MM.1S (cell line): ENCODE measurements at regions not wholly inside any gene's neighbourhood (a gene's known extent, or its start where the extent isn't known, plus 50 kb on each side); places are given as distances from the start of the nearest gene placed in this dataset.

ENCODE experiments used
- EZH2 ChIP-seq: fragments of 300-600 bp; sonication (generic); optimal IDR thresholded peaks from 2 replicates; pipeline ENCODE3; 2017; ENCODE audit warnings: low read depth, mild to moderate bottlenecking, antibody characterized with exemption, low read length, mixed read lengths
- EZH2phosphoT487 ChIP-seq: fragments of 300-600 bp; sonication (generic); IDR thresholded peaks from 2 replicates; pipeline ENCODE4 v1.6.1; 2018; ENCODE audit warnings: antibody characterized with exemption, low read length
- TF ChIP-seq, protein P1 (sequence below): fragments of 300-600 bp; sonication (generic); IDR thresholded peaks from 2 replicates; pipeline ENCODE4 v1.5.1; 2016; ENCODE audit warnings: antibody characterized with exemption, low read length, mixed read lengths

DNA sequence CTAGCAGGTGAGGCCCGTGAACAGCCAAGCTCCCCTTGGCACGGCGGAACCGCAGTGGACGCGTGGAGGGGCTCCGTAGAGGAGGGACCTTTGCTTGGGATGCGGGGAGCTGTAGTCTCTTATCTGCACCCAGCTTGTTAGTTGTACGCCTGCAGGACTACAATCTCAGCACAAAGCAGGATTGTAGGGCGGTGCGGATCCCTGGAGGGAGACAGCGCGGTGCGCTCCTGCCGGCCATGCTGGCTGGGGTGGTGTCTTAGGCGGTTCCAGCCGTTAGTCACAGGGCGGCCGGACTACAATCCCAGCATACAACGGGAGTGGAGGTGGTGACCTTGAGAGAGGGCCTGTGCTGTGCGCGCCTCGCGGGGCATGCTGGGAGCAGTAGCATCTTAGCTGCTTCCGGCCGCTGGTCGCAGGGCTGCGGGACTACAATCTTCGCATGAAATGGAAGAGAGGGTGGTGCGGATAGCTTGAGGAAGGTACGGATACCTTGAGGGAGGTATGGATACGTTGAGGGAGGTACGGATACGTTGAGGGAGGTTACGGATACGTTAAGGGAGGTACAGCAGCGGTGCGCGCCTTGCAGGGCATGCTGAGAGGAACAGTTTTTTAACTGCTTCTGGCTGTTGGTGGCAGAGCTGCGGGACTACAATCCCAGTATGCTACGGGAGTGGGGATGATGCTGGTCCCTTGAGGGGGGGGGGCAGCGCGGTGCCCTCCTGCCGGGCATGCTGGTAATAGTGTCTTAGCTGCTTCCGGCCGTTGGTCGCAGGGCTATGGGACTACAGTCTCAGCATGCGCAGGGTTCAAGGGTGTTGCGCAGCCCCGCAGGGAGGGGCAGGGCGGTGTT lies 1419.1 kb downstream of the UQCRFS1 start:
- TF ChIP-seq, protein P1, sequence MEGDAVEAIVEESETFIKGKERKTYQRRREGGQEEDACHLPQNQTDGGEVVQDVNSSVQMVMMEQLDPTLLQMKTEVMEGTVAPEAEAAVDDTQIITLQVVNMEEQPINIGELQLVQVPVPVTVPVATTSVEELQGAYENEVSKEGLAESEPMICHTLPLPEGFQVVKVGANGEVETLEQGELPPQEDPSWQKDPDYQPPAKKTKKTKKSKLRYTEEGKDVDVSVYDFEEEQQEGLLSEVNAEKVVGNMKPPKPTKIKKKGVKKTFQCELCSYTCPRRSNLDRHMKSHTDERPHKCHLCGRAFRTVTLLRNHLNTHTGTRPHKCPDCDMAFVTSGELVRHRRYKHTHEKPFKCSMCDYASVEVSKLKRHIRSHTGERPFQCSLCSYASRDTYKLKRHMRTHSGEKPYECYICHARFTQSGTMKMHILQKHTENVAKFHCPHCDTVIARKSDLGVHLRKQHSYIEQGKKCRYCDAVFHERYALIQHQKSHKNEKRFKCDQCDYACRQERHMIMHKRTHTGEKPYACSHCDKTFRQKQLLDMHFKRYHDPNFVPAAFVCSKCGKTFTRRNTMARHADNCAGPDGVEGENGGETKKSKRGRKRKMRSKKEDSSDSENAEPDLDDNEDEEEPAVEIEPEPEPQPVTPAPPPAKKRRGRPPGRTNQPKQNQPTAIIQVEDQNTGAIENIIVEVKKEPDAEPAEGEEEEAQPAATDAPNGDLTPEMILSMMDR: no peak
- TF ChIP-seq EZH2 (no peak), EZH2phosphoT487 (no peak)
